ENCODE measurements at regions not wholly inside any gene's neighbourhood (a gene's known extent, or its start where the extent isn't known, plus 50 kb on each side); places are given as distances from the start of the nearest gene placed in this dataset.
"Not testable (repeated sequence)": the region's sequence is repeated elsewhere in the genome, so short reads cannot be mapped to it uniquely, and the experiment has no call there.

- no peak for DNase-seq (ENCODE audit: low read depth in 2 of 2)
Observed at GRCh38 chr9:2354216-2354615, 267.4 kb upstream of the VLDLR start.

DNA sequence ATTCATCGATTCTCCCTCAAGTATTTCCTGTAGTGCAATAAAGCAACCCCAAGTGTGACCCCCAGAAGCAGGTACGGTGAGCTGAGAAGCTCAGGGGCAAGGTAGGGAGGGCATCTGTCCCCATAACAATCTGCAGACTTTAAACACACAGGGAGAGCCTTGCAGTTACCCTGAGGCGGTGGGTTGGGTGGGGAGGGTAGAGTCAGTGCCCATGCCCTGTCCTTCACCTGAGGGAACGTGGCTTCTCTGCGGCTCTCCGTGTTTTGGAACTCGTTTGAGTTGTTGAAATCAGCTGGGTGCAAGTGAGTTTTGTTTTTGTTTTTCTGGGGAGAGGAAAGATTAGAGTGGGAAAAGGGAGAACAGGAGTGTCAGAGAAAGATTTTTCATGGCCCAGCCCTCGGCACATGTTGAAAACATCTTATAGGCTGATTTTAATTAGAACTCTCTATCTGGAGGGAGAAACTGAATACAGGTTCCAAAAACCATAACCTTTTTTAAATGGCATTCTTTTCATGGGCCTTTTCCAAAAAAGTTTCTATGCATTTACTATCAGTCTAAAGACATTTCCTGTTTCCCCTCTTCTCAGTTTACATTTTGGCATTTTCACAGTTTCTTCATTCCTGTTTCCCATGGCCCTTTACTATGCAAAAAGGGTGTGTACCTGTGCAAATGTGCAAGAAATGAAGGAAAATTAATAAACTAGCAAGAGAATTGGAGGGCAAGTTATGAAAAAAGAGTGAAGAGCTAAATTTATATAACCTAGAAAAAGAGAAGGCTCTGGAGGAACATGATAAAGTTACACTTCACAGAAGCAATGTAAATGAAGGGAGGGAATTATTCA is 266.5 kb upstream of the VLDLR start:
- no peak for DNase-seq (ENCODE audit: low read depth in 2 of 2)

- no peak for DNase-seq (ENCODE audit: low read depth in 2 of 2)
Observed at GRCh38 chr9:2355697-2355983, 265.9 kb upstream of the VLDLR start.

DNA sequence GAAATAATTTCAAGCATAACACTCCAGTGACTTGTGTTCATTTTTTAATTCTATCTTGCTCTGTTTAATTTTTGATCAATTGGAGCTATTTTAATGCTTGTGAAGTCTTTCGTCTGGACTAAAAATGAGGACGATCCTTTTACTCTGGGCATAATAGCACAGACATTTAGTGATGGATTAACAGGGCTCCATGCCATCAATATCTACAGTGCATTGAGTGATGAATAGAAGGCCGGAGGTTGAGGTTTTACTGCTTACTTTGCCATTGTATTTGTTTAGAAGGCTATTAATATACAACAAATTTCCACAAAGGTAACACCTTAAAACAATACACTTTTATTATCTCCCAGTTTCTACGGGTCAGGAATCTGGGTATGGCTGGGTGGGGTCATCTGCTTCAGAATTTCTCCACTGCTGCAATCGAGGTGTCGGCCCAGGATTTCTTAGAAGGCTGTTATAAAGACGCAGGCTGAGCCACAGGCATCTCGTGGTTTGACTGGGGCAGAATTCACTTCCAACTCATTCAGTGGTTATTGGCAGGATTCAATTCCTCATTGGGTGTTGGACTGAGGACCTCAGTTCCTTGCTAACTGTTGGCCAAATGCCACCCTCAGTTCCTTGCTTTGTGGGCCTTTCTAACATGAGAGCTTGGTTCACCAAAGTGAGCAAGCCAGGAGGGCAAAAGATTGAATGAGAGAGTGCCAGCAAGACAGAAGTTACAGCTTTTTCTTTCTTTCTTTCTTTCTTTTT is 265.4 kb upstream of the VLDLR start:
- no peak for DNase-seq (ENCODE audit: low read depth in 2 of 2)

- DNase-seq (ENCODE audit: low read depth in 2 of 2): no peak
Observed at GRCh38 chr9:2359891-2360471, 261.6 kb upstream of the VLDLR start.

GRCh38 chr9:2362150-2362549 is 259.4 kb upstream of the VLDLR start:
- no peak for DNase-seq (ENCODE audit: low read depth in 2 of 2)

DNA sequence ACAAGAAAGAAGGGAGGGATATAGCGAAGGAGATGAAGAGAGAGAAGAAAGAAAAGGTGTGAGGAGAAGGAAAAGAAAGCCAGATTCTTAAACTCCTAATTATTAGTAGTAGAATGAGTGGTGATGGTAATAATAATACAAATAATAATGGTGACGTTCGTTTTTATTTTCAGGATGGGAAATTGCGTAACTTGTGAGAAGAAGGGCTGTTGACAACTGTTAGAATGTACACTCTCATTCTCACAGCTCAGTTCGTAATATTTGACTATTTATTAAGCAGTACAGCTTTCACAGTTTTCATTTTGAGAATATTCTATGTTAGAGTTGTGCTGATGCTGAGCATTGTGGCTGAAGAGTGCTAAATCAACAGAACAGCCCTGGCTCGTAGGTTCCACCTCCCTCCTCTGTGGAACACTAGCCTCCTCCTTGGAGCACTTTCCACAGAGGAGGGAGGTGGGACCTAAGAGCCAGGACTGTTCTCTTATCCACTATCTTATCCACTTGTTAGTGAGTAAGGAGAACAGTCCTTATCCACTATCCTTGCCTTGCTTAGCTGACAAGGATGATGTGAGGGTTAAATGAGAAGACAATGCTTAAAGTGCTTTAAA is 258.3 kb upstream of the VLDLR start:
- DNase-seq (ENCODE audit: low read depth in 2 of 2): no peak

DNA sequence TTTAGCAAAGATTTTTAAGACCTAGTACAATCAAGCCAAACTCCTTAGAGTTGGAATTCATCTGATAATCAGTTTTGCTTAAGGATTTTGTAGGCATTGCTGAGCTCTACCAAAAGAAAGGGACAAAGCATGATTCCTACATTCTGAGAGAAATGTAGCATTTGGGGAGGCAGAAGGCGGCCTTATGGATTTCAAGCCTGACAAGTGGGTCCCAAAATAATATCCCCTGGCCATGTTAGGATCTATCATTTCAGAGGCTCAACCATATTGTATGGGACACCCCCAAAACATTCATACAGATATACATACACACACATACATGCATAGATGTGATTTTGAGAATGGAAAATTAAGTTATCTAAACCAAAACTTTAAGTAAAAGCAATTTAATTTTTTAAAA is 257.8 kb upstream of the VLDLR start:
- no peak for DNase-seq (ENCODE audit: low read depth in 2 of 2)

DNA sequence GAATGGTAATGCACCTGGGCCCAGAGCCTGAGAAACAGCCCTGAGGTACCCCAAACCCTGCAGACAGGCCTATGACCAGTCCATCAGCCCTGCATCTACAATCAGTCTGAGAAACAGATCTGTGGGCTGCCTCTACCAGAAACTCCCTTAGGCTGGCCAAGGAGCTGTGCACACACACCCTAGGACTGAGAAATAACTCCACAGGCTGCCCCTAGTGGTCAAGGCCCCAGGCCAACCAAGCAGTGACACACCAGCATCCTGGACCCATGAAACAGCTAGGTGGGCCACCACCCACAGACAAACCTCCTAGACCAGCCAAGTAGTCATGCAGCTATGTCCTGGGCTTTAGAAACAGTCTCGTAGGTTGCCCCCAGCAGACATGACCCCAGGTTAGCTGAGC is 253.6 kb upstream of the VLDLR start:
- DNase-seq (ENCODE audit: low read depth in 2 of 2): no peak

DNA sequence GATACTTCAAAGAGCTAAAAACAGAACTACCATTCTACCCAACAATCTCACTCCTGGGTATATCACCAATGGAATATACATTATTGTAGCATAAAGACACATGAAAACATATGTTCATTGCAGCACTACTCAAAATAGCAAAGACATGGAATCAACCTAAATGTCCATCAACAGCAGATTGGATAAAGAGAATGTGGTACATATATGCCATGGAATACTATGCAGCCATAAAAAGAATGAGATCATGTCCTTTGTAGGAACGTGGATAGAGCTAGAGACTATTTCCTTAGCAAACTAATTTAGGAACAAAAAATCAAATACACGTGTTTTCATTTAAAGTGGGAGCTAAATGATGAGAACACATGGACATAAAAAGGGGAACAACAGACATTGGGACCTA is 247.9 kb upstream of the VLDLR start:
- DNase-seq (ENCODE audit: low read depth in 2 of 2): no peak

DNA sequence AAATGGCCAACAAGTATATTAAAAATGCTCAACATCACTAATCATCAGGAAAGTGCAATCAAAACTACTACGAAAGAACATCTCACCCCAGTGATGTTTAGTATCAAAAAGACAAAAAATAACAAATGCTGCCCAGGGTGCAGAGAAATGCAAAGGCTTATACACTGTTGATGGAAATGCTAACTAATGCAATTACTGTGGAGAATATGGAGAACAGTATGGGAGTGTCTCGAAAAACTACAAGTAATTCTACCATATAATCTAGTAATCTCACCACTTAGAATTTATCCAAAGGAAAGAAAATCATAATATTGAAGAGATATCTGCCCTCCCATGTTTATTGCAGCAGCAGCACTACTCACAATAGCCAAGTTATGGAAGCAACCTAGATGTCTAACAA is 246.5 kb upstream of the VLDLR start:
- no peak for DNase-seq (ENCODE audit: low read depth in 2 of 2)

GRCh38 chr9:2377117-2377516 is 244.5 kb upstream of the VLDLR start:
- no peak for DNase-seq (ENCODE audit: low read depth in 2 of 2)

DNA sequence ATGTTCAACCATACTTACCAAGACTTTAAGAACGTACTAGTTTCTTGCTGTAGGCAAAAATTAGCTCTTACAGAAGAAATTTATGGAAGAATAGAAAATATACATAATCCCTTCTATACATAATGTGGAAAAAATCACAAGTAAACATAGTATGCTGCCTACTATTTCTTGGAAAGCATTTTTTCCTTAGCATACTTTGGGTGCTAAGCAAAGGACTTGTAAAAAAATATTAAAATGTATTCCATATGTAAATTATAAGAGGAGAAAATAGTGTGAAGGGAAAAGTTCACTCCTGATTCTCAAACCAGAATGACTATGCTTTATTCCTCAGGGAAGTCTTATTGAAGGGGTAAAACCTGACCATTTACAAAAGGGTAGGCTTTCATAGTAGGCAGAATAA is 243.8 kb upstream of the VLDLR start:
- no peak for DNase-seq (ENCODE audit: low read depth in 2 of 2)

- DNase-seq (ENCODE audit: low read depth in 2 of 2): no peak
Observed at GRCh38 chr9:2378266-2378665, 243.3 kb upstream of the VLDLR start.

GRCh38 chr9:2378816-2379215 is 242.8 kb upstream of the VLDLR start:
- DNase-seq (ENCODE audit: low read depth in 2 of 2): no peak

- DNase-seq (ENCODE audit: low read depth in 2 of 2): no peak
Observed at GRCh38 chr9:2384741-2385140, 236.8 kb upstream of the VLDLR start.

- DNase-seq (ENCODE audit: low read depth in 2 of 2): no peak
Observed at GRCh38 chr9:2385746-2386145, 235.8 kb upstream of the VLDLR start.

DNA sequence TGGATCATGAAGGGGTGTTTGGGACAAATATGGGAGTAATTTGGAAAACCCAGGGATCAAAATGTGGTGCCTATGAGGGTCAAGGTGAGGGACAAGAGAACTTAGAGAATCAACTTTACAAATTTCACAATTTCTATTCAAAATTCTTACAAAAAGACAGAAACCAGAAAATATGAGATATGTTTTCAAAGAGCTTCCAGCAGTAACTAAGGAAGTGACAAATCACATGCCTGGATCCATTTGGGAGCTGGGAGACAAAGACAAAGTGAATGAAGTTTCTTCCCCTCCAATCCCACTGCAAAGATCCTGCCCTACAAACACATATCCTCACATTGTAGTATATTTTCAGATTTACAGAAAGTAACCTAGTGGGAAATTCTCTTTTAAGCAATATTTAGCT is 235.0 kb upstream of the VLDLR start:
- DNase-seq (ENCODE audit: low read depth in 2 of 2): no peak

GRCh38 chr9:2387166-2387565 is 234.4 kb upstream of the VLDLR start:
- DNase-seq (ENCODE audit: low read depth in 2 of 2): no peak

- no peak for DNase-seq (ENCODE audit: low read depth in 2 of 2)
Observed at GRCh38 chr9:2389404-2389803, 232.2 kb upstream of the VLDLR start.

GRCh38 chr9:2390028-2390427 is 231.6 kb upstream of the VLDLR start:
- no peak for DNase-seq (ENCODE audit: low read depth in 2 of 2)

GRCh38 chr9:2391509-2392132 is 230.0 kb upstream of the VLDLR start:
- not testable (repeated sequence) for DNase-seq (ENCODE audit: low read depth in 2 of 2)
